ENCODE measurements at regions not wholly inside any gene's neighbourhood (a gene's known extent, or its start where the extent isn't known, plus 50 kb on each side); places are given as distances from the start of the nearest gene placed in this dataset.

GRCh38 chr5:5014586-5015235 lies 125.4 kb upstream of the ADAMTS16 start:
- no peaks in the 10 kb centered on the region for H3K27me3 ChIP-seq (ENCODE audit: control insufficient read depth in 1 of 2, insufficient read depth in 2 of 2, low read length in 2 of 2)
- no peak overlapping the region for H3K9ac ChIP-seq (ENCODE audit: low read length)
- peaks cover 8% of the 10 kb centered on the region for H3K4me1 ChIP-seq (ENCODE audit: insufficient read depth, low read length)
- H3K9me3 ChIP-seq (ENCODE audit: low read length) = no peaks in the 10 kb centered on the region
- no peak overlapping the region for H3K27ac ChIP-seq (ENCODE audit: low read depth, low read length)
- no peaks in the 10 kb centered on the region for H3K36me3 ChIP-seq (ENCODE audit: insufficient read depth, low read length)
- no peak overlapping the region for H3K4me3 ChIP-seq (ENCODE audit: low read depth in 1 of 2, low read length in 2 of 2)

DNA sequence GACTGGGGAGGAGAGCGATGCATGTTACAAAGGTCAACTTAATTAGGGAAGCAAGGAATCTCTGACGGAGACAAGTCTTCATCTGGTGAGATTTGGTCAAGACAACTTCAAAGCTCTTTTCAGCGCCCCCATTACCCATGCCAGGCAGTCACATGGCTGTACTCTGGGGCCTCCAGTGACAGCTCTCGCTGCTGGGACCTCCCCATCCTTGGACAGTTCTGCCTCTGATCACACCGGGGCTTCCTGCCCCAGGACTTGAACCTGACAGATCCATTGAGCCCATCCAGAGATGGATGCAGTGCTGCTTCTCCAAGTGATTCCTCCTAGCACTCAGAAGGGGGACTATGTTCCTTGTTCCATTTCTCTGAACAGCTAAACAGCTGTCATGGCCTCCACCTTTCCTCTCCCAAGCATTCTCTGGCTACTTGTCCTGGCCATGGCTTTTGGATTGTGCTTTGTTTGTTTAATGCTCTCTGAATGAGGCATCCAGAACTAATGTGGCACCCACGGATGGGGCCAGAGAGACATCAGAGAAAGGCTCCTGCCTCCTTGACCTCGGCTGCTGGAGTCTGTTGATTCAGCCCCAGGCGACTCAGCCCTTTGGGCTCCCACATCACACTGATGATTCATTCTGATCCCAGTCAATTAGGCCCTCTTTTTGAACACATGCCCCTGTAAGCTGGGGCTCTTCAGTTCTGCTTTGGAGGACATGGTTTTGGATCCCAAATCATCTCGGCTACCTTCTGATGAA lies 122.1 kb upstream of the ADAMTS16 start:
- H3K36me3 ChIP-seq (ENCODE audit: insufficient read depth, low read length) = no peaks in the 10 kb centered on the region
- H3K9me3 ChIP-seq (ENCODE audit: low read length) = no peaks in the 10 kb centered on the region

GRCh38 chr5:5018578-5018970 lies 121.6 kb upstream of the ADAMTS16 start:
- Histone ChIP-seq H3K36me3 (ENCODE audit: insufficient read depth, low read length) (no peaks in the 10 kb centered on the region), H3K9ac (ENCODE audit: low read length) (no peak overlapping the region), H3K27ac (ENCODE audit: low read depth, low read length) (no peak overlapping the region), H3K4me1 (ENCODE audit: insufficient read depth, low read length) (peaks cover 8% of the 10 kb centered on the region), H3K27me3 (ENCODE audit: control insufficient read depth in 1 of 2, insufficient read depth in 2 of 2, low read length in 2 of 2) (no peaks in the 10 kb centered on the region), H3K4me3 (ENCODE audit: low read depth in 1 of 2, low read length in 2 of 2) (no peak overlapping the region), H3K9me3 (ENCODE audit: low read length) (no peaks in the 10 kb centered on the region)

More for the DNA sequence above, 122.1 kb upstream of the ADAMTS16 start:
- Histone ChIP-seq H3K9ac (ENCODE audit: low read length) (no peak overlapping the region), H3K4me3 (ENCODE audit: low read depth in 1 of 2, low read length in 2 of 2) (no peak overlapping the region), H3K4me1 (ENCODE audit: insufficient read depth, low read length) (peaks cover 8% of the 10 kb centered on the region), H3K27me3 (ENCODE audit: control insufficient read depth in 1 of 2, insufficient read depth in 2 of 2, low read length in 2 of 2) (no peaks in the 10 kb centered on the region), H3K27ac (ENCODE audit: low read depth, low read length) (no peak overlapping the region)

GRCh38 chr5:5021436-5021835 lies 118.7 kb upstream of the ADAMTS16 start:
- H3K36me3 ChIP-seq (ENCODE audit: insufficient read depth, low read length) = no peaks in the 10 kb centered on the region
- no peak overlapping the region for H3K9ac ChIP-seq (ENCODE audit: low read length)
- H3K27me3 ChIP-seq (ENCODE audit: control insufficient read depth in 1 of 2, insufficient read depth in 2 of 2, low read length in 2 of 2) = no peaks in the 10 kb centered on the region
- H3K4me3 ChIP-seq (ENCODE audit: low read depth in 1 of 2, low read length in 2 of 2) = no peak overlapping the region
- H3K27ac ChIP-seq (ENCODE audit: low read depth, low read length) = no peak overlapping the region
- H3K9me3 ChIP-seq (ENCODE audit: low read length) = no peaks in the 10 kb centered on the region
- no peaks in the 10 kb centered on the region for H3K4me1 ChIP-seq (ENCODE audit: insufficient read depth, low read length)

DNA sequence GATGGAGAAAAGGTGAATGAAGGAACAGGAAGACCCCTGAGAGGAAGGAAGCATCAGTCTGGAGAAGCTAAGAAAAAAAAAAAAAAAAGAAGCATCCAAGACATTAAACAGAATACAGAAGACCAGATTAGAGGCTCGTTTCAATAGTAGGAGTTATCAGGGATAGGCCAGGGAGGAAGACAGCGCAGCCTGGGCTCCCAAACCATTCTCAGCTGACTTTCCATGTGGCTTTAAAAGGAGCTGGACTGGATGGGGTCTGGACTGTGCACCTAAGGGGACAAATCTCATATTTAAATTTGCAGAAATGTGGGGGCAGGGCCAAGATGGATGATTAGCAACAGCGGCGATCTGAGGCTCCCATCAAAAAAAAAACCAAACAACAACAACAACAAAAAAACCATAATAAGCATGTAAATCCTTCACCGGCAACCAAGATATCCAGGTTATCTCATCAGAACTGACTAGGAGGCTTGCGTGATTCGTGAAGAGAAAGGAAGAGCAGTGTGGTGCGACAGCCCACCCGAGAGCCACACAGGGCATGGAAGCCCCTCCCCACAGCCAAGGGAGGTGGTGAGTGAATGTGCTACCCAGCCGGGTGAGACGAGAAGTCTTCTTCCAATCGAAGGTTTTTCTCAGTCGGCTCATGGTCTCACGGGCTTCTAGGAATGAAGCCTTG lies 114.9 kb upstream of the ADAMTS16 start:
- Histone ChIP-seq H3K4me1 (ENCODE audit: insufficient read depth, low read length) (no peaks in the 10 kb centered on the region), H3K9me3 (ENCODE audit: low read length) (no peaks in the 10 kb centered on the region), H3K36me3 (ENCODE audit: insufficient read depth, low read length) (no peaks in the 10 kb centered on the region), H3K9ac (ENCODE audit: low read length) (no peak overlapping the region), H3K27ac (ENCODE audit: low read depth, low read length) (no peak overlapping the region), H3K27me3 (ENCODE audit: control insufficient read depth in 1 of 2, insufficient read depth in 2 of 2, low read length in 2 of 2) (no peaks in the 10 kb centered on the region), H3K4me3 (ENCODE audit: low read depth in 1 of 2, low read length in 2 of 2) (no peak overlapping the region)

GRCh38 chr5:5025774-5026408 lies 114.2 kb upstream of the ADAMTS16 start:
- H3K36me3 ChIP-seq (ENCODE audit: insufficient read depth, low read length) = no peaks in the 10 kb centered on the region
- H3K4me3 ChIP-seq (ENCODE audit: low read depth in 1 of 2, low read length in 2 of 2) = no peak overlapping the region

GRCh38 chr5:5026409-5026785 lies 113.7 kb upstream of the ADAMTS16 start:
- Histone ChIP-seq H3K36me3 (ENCODE audit: insufficient read depth, low read length) (no peaks in the 10 kb centered on the region), H3K4me1 (ENCODE audit: insufficient read depth, low read length) (no peaks in the 10 kb centered on the region), H3K9me3 (ENCODE audit: low read length) (no peaks in the 10 kb centered on the region), H3K4me3 (ENCODE audit: low read depth in 1 of 2, low read length in 2 of 2) (no peak overlapping the region), H3K27ac (ENCODE audit: low read depth, low read length) (no peak overlapping the region), H3K27me3 (ENCODE audit: control insufficient read depth in 1 of 2, insufficient read depth in 2 of 2, low read length in 2 of 2) (no peaks in the 10 kb centered on the region), H3K9ac (ENCODE audit: low read length) (no peak overlapping the region)

More at GRCh38 chr5:5025774-5026408, 114.2 kb upstream of the ADAMTS16 start:
- Histone ChIP-seq H3K9me3 (ENCODE audit: low read length) (no peaks in the 10 kb centered on the region), H3K27me3 (ENCODE audit: control insufficient read depth in 1 of 2, insufficient read depth in 2 of 2, low read length in 2 of 2) (no peaks in the 10 kb centered on the region), H3K27ac (ENCODE audit: low read depth, low read length) (no peak overlapping the region), H3K9ac (ENCODE audit: low read length) (no peak overlapping the region), H3K4me1 (ENCODE audit: insufficient read depth, low read length) (no peaks in the 10 kb centered on the region)

GRCh38 chr5:5031665-5032064 lies 108.5 kb upstream of the ADAMTS16 start:
- H3K27ac ChIP-seq (ENCODE audit: low read depth, low read length) = no peak overlapping the region
- no peak overlapping the region for H3K4me3 ChIP-seq (ENCODE audit: low read depth in 1 of 2, low read length in 2 of 2)
- no peaks in the 10 kb centered on the region for H3K4me1 ChIP-seq (ENCODE audit: insufficient read depth, low read length)
- H3K27me3 ChIP-seq (ENCODE audit: control insufficient read depth in 1 of 2, insufficient read depth in 2 of 2, low read length in 2 of 2) = no peaks in the 10 kb centered on the region
- no peak overlapping the region for H3K9ac ChIP-seq (ENCODE audit: low read length)
- H3K36me3 ChIP-seq (ENCODE audit: insufficient read depth, low read length) = no peaks in the 10 kb centered on the region
- H3K9me3 ChIP-seq (ENCODE audit: low read length) = no peaks in the 10 kb centered on the region

DNA sequence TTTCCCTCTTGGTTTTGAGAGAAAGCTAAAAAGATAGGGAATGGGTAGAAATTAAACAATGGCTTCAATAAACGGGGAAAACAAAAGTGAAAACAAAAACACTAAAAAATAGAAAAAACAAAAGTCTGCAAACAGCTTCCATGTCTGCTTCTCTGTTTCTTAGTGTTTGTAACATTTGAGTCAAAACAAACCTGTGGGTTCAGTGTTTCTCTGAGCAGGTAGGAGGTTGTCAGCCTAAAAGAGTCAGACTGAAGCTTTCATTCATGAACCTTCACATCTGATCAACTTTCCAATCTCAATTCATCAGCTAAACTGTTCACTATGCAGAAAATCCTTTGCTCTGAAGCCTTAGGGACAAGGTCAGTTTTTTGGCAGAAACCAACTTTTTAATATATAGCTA lies 102.5 kb upstream of the ADAMTS16 start:
- no peak overlapping the region for H3K4me3 ChIP-seq (ENCODE audit: low read depth in 1 of 2, low read length in 2 of 2)
- H3K27ac ChIP-seq (ENCODE audit: low read depth, low read length) = no peak overlapping the region
- H3K27me3 ChIP-seq (ENCODE audit: control insufficient read depth in 1 of 2, insufficient read depth in 2 of 2, low read length in 2 of 2) = no peaks in the 10 kb centered on the region
- H3K9ac ChIP-seq (ENCODE audit: low read length) = no peak overlapping the region
- no peaks in the 10 kb centered on the region for H3K4me1 ChIP-seq (ENCODE audit: insufficient read depth, low read length)
- no peaks in the 10 kb centered on the region for H3K36me3 ChIP-seq (ENCODE audit: insufficient read depth, low read length)
- no peaks in the 10 kb centered on the region for H3K9me3 ChIP-seq (ENCODE audit: low read length)

- H3K4me3 ChIP-seq (ENCODE audit: low read depth in 1 of 2, low read length in 2 of 2) = no peak overlapping the region
- no peaks in the 10 kb centered on the region for H3K9me3 ChIP-seq (ENCODE audit: low read length)
- no peaks in the 10 kb centered on the region for H3K36me3 ChIP-seq (ENCODE audit: insufficient read depth, low read length)
- H3K27ac ChIP-seq (ENCODE audit: low read depth, low read length) = no peak overlapping the region
- H3K27me3 ChIP-seq (ENCODE audit: control insufficient read depth in 1 of 2, insufficient read depth in 2 of 2, low read length in 2 of 2) = no peaks in the 10 kb centered on the region
- no peaks in the 10 kb centered on the region for H3K4me1 ChIP-seq (ENCODE audit: insufficient read depth, low read length)
- H3K9ac ChIP-seq (ENCODE audit: low read length) = no peak overlapping the region
Observed at GRCh38 chr5:5039918-5040317, 100.2 kb upstream of the ADAMTS16 start.

DNA sequence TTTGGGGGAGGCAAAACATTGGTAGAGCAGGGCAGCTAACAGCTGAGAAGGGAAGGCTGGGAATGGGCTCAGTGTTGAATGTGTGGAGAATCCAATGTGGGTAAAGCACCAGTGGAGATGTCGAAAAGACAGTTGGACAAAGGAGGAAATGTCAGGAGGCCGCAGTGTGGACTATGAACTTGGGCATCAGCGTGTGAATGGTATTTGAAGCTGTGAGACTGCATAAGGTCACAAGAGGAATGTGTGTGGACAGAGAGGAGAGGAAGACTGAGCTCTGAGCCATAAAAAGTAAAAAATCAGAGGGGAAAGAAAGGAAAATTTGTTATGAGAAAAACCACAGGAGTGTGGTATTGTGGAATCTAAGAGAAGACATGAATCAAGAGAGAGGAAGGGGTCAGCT lies 99.4 kb upstream of the ADAMTS16 start:
- Histone ChIP-seq H3K27me3 (ENCODE audit: control insufficient read depth in 1 of 2, insufficient read depth in 2 of 2, low read length in 2 of 2) (no peaks in the 10 kb centered on the region), H3K4me3 (ENCODE audit: low read depth in 1 of 2, low read length in 2 of 2) (no peak overlapping the region), H3K36me3 (ENCODE audit: insufficient read depth, low read length) (no peaks in the 10 kb centered on the region), H3K27ac (ENCODE audit: low read depth, low read length) (no peak overlapping the region), H3K9ac (ENCODE audit: low read length) (no peak overlapping the region), H3K9me3 (ENCODE audit: low read length) (no peaks in the 10 kb centered on the region), H3K4me1 (ENCODE audit: insufficient read depth, low read length) (no peaks in the 10 kb centered on the region)

Measured in muscle layer of colon (tissue), 2 donors.